ENCODE measurements at regions not wholly inside any gene's neighbourhood (a gene's known extent, or its start where the extent isn't known, plus 50 kb on each side); places are given as distances from the start of the nearest gene placed in this dataset.

GRCh38 chr5:144659634-144660227 lies 489.1 kb downstream of the KCTD16 start:
- DNase-seq (ENCODE audit: low spot score): no peak
- no peak overlapping the region for H3K27ac ChIP-seq
- CTCF ChIA-PET: interaction anchor here (1.1 kb wide), 1 partner anchor 50 kb away, joined by 3 read pairs; no protein-coding TSS in a partner anchor
- no peak for TF ChIP-seq CTCF (conservative IDR thresholded peaks at IDR 0.05; ENCODE audit: low read depth)
- POLR2A ChIA-PET (ENCODE audit: low non-redundant PET): no interaction called here

GRCh38 chr5:144644317-144644716 lies 473.6 kb downstream of the KCTD16 start:
- POLR2A ChIA-PET (ENCODE audit: low non-redundant PET): no interaction called here

GRCh38 chr5:144638787-144639186 lies 468.1 kb downstream of the KCTD16 start:
- ChIA-PET CTCF (no interaction called here), POLR2A (ENCODE audit: low non-redundant PET) (no interaction called here)
- H3K27ac ChIP-seq: no peak overlapping the region
- TF ChIP-seq CTCF (conservative IDR thresholded peaks at IDR 0.05; ENCODE audit: low read depth): no peak
- no peak for DNase-seq (ENCODE audit: low spot score)

More at GRCh38 chr5:144644317-144644716, 473.6 kb downstream of the KCTD16 start:
- no peak overlapping the region for H3K27ac ChIP-seq
- TF ChIP-seq CTCF (conservative IDR thresholded peaks at IDR 0.05; ENCODE audit: low read depth): no peak
- no peak for DNase-seq (ENCODE audit: low spot score)
- CTCF ChIA-PET: no interaction called here

GRCh38 chr5:144634138-144634537 lies 463.5 kb downstream of the KCTD16 start:
- ChIA-PET CTCF (interaction anchor here (0.7 kb wide), 1 partner anchor 27 kb away, joined by 10 read pairs; no protein-coding TSS in a partner anchor), POLR2A (ENCODE audit: low non-redundant PET) (no interaction called here)
- no peak for DNase-seq (ENCODE audit: low spot score)
- no peak for TF ChIP-seq CTCF (conservative IDR thresholded peaks at IDR 0.05; ENCODE audit: low read depth)
- H3K27ac ChIP-seq: no peak overlapping the region

GRCh38 chr5:144598451-144599068 lies 427.9 kb downstream of the KCTD16 start:
- no peak overlapping the region for H3K27ac ChIP-seq
- TF ChIP-seq CTCF (conservative IDR thresholded peaks at IDR 0.05; ENCODE audit: low read depth): no peak
- CTCF ChIA-PET: no interaction called here
- no peak for DNase-seq (ENCODE audit: low spot score)
- POLR2A ChIA-PET (ENCODE audit: low non-redundant PET): no interaction called here

GRCh38 chr5:144596517-144596916 lies 425.8 kb downstream of the KCTD16 start:
- TF ChIP-seq CTCF (conservative IDR thresholded peaks at IDR 0.05; ENCODE audit: low read depth): no peak
- H3K27ac ChIP-seq: no peak overlapping the region
- DNase-seq (ENCODE audit: low spot score): no peak
- ChIA-PET CTCF (interaction anchor here (0.8 kb wide), 1 partner anchor 12 kb away, joined by 3 read pairs; no protein-coding TSS in a partner anchor), POLR2A (ENCODE audit: low non-redundant PET) (no interaction called here)

Data from RWPE1 (cell line).